Amniotic stem cell (primary cell): ENCODE measurements at regions not wholly inside any gene's neighbourhood (a gene's known extent, or its start where the extent isn't known, plus 50 kb on each side); places are given as distances from the start of the nearest gene placed in this dataset.
A peak's percentile ranks its signal among the peaks of the same experiment; 100 is the strongest.
"Not testable (repeated sequence)": the region's sequence is repeated elsewhere in the genome, so short reads cannot be mapped to it uniquely, and the experiment has no call there.

ENCODE experiments used
- DNase-seq: peaks from one replicate; lab custom pipeline; 2025; lab: John Stamatoyannopoulos, UW

- DNase-seq, result no peak
Observed at GRCh38 chr3:194867270-194867983, 181.7 kb downstream of the FAM43A start.

DNA sequence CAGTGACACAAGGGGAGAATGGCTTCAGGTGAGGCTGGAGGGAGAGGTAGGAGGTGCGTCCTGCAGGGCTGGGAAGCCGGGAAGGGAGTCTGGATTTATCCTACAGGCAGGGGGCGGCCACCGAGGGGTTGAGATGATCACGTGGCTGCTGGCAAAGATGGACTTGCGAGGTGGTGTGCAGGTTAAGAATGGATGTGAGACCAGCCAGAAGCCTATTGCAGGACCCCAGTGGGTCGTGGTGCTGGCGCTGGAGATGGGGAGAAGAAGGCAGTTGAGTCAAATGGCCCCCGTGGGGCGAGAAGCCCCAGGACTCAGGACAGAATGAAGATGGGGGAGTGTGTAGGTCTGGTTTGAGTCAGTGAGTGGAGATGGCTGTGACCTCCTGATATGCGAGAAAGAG lies 183.1 kb downstream of the FAM43A start:
- DNase-seq, result no peak

DNA sequence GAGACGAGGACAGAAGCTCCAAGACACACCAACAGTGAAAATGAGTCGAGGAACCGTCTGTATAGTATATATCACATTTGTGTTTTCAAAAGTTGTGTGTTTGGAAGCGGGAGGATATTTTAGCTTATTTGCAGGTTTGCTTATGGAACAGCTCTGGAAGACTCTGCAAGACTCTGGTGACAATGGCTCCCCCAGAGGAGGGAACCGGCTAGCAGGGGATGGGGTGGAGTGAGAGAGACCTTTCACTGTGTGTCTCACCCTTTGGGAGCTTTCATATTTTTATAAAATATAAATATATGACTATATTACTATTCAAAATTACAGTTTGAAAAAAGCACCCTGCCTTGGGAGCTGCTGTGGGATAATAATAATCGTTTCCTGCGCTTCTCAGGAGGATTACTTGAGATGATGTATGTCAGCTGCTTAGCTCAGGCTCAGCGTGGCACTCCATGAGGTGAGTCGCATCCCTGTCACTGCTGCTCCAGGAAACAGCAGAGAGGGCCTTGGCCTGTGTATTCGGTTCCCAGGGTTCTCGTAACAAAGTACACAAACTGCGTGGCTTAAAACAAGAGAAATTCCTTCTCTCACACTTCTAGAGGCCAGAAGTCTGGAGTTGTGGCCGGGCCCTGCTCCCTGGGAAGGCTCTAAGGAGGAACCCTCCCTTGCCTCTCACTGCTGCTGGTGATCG lies 183.9 kb downstream of the FAM43A start:
- DNase-seq, result no peak

GRCh38 chr3:194870394-194871110 lies 184.9 kb downstream of the FAM43A start:
- DNase-seq, result no peak

- DNase-seq, result peak; percentile 71
Observed at GRCh38 chr3:194871143-194871863, 185.6 kb downstream of the FAM43A start.

DNA sequence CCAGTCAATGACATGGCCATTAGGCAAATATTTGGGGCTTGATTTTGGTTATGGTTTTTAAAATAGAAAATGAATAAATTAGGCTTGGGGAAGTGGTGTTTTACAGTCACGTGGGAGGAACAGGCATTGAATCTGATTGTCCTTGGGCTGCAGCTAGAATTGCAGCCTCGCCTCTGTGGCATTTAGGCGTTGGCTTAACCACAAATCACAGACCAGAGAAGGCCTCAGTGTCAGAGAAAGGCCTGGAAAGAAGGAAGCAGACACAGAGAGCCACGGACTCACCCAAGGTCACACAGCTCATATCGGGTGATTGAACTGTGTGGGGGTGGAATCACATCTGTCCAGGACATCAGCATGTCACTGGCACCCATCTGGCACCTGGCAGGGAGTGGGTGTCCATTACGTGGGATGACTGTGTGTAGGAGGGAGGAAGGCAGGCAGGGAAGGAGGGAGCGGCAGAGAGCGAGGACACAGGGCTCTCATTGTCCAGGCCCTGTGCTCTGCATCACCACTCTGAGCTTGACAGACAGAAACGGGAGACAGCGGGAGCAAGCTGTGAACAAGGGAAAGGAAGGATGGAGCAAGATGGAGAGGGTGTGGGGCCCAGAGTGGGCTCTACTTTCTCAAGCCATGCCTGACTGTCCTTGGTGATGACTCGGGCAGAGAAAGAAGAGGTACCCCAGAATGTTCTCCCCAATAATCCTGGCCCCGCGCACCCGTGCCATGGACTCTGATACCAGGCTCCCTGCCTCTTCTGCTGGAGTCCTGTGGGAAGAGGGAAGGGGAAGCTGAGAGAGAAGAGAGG lies 186.4 kb downstream of the FAM43A start:
- DNase-seq, result no peak

- DNase-seq, result no peak
Observed at GRCh38 chr3:194872669-194872977, 186.9 kb downstream of the FAM43A start.

- not testable (repeated sequence) for DNase-seq
Observed at GRCh38 chr3:194873474-194873873, 187.8 kb downstream of the FAM43A start.

DNA sequence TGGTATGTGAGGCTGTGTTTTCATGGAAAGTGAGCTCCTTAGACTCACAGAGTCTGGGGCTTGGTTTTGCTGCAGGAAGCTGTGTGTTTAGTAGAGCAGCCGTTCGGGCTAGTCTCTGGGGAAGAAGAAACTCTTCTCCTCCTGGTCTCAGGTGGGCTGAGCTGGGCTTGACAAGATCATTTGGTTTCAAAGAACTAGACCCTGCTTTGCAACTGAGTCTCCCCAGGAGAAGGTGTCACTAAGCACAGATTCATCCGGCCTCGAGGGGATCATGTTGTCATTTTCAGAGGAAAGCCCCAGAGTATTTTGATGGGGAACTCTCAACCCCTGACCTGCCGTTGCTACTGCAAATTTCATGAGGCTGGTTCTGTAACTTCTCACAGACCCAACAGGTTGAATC lies 188.5 kb downstream of the FAM43A start:
- no peak for DNase-seq

DNA sequence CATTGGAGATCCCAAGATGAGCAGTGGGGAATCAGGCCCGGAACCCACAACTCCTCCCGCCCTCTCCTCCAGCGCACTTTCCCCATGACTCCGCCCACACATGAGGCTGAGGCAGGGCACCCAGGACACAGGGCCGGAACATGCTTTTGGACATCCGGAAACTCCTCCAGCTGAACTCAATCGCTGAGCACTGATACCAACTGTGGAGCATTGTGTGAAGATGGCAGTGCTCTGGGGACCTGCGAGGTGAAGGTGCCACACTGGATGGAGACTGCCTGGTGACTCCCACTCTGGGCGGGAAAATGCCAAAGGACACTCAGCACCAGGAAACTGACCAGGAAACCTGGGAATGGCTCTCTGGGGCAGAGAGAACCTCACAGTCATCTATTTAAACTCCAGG lies 189.1 kb downstream of the FAM43A start:
- no peak for DNase-seq

- DNase-seq, result no peak
Observed at GRCh38 chr3:194875581-194876402, 190.1 kb downstream of the FAM43A start.

DNA sequence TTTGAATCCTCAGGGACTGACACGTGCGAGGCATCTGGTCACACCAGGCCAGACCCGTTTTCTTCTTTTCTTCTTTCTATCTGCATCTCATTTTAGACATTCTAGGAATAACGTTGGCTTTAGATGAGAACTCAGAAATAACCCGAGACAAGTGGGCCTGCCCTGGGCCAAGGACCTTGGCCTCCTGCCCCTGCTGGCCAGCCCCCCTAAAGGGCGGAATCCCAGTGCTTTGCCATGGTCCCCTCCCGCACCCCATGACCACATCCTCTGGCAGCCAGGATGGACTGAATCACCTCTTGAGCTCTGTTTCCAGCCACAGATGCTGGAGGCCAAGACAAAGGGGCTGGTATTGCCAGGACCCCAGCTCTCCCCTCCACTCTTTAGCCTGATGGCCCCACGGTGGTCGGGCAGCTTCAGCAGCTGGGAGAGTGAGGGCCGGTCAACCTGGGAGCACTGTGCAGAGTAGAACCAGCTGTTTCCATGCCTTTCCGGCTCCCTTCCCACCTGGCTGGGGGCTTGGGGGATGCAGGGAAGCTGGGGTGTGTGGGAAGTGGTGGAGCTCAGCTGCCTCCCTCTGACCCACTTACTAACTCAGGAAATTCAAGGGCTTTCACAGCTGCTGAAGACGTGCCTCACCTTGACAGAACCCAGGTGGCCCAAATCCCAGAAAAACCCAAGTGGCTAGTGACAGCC lies 190.9 kb downstream of the FAM43A start:
- no peak for DNase-seq

DNA sequence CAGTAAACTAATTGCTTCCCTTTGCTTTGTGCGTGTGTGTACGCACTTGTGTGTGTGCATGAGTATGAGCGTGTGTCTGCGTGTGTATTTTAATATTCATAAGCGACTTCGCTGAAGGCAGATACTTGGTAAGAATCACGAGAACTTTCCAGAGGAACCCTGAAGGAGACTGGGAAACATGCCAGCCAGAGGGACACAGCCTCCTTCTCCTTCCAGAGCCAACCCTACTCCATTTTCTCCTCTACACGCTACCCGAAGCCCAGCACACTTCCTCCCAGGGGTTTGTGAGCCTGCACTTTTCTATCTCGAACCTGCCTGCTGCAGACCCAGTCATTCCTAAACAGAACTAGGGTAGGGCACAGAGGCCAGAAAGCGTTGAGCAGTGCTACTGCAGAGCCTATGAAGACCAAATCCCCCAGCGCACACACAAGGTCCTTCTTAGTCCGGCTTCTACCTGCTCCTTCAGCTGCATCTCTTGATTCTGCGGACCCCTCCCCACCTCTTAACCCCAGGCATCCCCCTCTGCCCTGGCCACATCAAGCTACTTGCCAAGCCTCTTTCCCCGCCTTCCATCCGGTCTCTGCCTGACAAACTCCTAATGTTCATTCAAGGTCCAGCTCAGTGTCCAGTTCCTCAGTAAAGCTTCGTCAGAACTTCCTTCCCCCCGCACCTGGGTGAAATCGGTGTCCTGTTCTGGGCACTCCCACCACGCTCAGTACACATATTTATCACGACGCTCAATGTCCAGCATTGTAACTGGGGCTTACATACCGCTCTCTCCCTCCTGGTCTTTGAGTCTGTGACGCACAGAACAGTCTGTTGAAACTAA lies 191.8 kb downstream of the FAM43A start:
- no peak for DNase-seq

DNA sequence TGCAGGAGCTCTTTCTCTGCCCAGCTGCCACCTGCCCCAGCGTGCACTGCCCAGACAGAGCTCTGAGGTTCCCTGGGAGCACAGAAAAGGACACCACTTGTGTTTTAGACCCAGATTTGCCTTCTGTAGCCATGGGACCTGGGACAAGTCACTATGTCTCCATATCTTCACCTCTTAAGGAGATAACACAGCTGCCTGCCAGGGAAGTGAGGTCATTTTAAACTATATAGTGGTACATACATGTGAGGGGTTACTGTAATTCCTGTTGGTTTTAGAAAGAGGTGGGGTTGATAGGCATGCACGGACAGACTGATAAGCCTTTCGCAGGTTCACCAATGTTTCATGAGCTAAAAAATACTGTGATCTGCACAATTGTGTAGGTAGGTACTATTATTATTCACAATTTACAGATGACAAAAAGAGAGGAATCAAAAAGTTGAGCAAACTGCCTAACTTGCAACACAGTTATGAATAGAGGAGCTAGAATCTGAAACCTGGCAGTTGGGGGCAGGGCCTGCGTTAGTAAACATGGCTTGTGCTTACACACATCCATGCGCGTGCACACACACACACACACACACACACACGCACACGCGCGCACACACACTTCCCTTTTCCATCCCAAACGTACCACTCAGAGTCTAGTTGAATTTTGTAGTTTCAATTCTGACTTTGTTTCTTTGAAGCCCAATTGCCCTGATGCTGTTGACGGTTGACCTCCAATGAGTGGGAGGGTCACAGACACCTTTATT lies 193.6 kb downstream of the FAM43A start:
- DNase-seq, result no peak

DNA sequence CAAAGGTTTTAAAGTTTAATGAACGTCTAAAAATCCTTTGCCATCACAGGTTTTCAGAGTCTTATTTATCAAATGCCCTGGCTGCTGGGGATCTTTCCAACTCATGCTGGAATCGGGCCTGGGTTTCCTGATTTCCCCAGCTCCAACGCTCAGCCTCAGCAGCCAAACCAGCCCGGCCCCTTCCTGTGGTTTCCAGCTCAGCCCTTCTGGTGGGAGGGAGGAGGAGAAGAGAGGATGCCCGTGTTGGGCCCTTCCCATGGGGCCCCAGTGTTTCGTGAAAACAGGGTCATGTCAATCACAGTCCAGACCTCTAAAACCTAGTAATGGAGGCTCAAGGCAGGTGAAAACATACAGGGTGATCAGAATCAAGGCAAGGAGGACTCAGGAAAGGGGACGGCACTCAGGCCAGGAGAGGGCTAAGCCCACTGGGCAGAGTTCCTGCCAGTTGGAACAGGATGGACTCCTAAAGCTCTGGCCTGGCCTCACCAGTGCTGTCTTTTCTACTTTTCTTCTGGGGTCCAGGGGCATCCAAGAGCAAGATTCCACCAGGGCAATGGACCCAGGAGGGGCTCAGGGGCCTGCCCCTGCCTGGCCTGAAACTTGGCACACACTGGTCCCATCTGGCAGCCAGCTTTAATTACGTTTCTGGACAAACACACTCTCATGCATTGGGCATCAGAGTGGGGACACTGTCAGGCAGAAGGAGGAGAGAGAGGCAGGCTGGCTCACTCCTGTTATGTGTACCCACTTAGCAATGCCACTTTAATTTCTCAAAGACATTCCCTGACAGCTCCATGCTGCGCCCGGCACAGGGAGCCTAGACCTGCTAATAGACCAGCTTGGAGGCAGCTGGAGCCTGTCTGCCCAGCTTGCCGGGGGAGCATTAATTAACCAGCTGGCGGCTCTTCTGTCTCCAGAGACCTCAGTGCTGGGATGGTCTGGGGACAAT lies 194.6 kb downstream of the FAM43A start:
- no peak for DNase-seq

DNA sequence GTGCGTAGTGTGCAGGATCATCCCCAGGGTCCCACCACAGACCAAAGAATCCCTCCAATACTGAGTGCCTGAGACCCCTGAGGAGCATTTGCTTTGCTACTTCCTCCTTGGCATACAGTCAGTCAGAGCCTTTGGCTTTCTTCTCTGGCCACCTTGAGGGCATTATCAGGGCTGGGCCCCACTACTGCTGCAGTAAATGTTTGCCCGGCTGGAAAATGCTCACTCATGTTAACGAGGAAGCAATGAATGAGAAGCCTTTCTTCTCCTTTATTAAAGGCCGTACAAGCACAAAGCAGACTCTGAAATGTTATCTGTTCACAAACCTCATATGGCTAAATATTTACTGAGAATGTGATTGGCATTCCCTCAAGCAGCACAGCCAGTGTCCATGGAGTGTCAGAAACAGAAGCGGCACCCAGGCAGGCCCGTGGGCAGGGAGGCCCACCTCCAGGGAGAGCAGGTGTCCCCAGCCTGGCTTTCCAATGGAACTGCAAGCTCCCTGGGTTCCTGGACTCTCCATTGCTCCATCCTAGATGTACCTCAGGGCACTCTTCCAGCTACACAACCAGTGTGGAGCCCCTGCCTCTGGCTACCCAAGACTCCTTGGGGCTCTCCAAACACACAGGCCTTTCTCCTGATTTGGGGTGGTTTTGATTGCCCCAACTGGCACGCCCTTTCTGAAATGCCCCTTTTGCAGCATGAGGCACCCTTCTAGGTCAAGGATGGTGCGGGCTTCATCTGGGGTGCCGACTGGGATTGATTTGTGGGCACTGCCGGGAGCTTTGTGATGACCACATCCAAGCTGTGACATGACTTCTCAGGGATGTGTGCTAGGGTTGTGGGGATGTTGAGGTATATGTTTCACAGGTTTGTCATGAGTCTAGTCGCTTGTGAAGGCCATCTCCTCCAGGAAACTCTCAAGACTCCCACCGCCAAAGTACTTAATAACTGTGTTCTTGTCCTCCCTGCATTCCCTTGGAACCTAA lies 195.6 kb downstream of the FAM43A start:
- no peak for DNase-seq
